Adrenal gland (tissue), 5 donors: ENCODE measurements at regions not wholly inside any gene's neighbourhood (a gene's known extent, or its start where the extent isn't known, plus 50 kb on each side); places are given as distances from the start of the nearest gene placed in this dataset.

Experiments used
- CTCF ChIP-seq, 6 experiments: fragments of 450-650 bp in 4 of 6; fragments of 200-600 bp in 2 of 6; sonication (generic) in 1 of 6; IDR thresholded peaks; 1 replicate in 5 of 6; 2 replicates in 1 of 6; pipeline versions ENCODE4 v1.5.1 to v1.8.0; 2016 to 2021; ENCODE audit warnings: antibody characterized with exemption in 6 of 6, mild to moderate bottlenecking in 2 of 6, moderate library complexity in 1 of 6
- POLR2A ChIP-seq, 2 donors: fragments of 450-650 bp; IDR thresholded peaks; one replicate each; pipeline ENCODE4 v1.6.1; 2017; ENCODE audit warnings: antibody characterized with exemption in 2 of 2, mild to moderate bottlenecking in 2 of 2, moderate library complexity in 1 of 2
- donor health status: DM: no; HTN: no; CAD: no.

GRCh38 chr5:33305572-33305971 is 135.2 kb upstream of the TARS1 start:
- TF ChIP-seq CTCF (IDR thresholded peaks at IDR 0.05), result no peak
- no peak for TF ChIP-seq POLR2A (IDR thresholded peaks at IDR 0.05)
